C4-2B (cell line): ENCODE measurements at regions not wholly inside any gene's neighbourhood (a gene's known extent, or its start where the extent isn't known, plus 50 kb on each side); places are given as distances from the start of the nearest gene placed in this dataset.

Experiments
- CTCF ChIP-seq: fragments of 450-650 bp; conservative IDR thresholded peaks from 2 replicates; pipeline ENCODE4 v1.5.1; 2017; ENCODE audit warnings: mild to moderate bottlenecking
- ZFX ChIP-seq: fragments of 450-650 bp; IDR thresholded peaks from 2 replicates; pipeline ENCODE4 v1.6.1; 2017

GRCh38 chr4:23425570-23425969 lies 464.3 kb downstream of the PPARGC1A start:
- no peak for TF ChIP-seq CTCF
- no peak for TF ChIP-seq ZFX
